Neuronal stem cell (in vitro differentiated cells): ENCODE measurements at regions not wholly inside any gene's neighbourhood (a gene's known extent, or its start where the extent isn't known, plus 50 kb on each side); places are given as distances from the start of the nearest gene placed in this dataset.

Experiments
- DNase-seq: peaks from one replicate; pipeline ENCODE4 v3.0.0-alpha.2; 2013; ENCODE audit warnings: low spot score
- H2AFZ ChIP-seq: one replicate; pipeline ENCODE4 v1.6.1; 2013; ENCODE audit warnings: mild to moderate bottlenecking, low read length, inconsistent platforms
- H2AK5ac ChIP-seq: 2 replicates; pipeline ENCODE4 v1.6.1; 2013; ENCODE audit warnings: low read depth, mild to moderate bottlenecking, inconsistent platforms, low read length, moderate library complexity, mixed read lengths
- H2BK120ac ChIP-seq: 2 replicates; pipeline ENCODE4 v1.6.1; 2013; ENCODE audit warnings: low read depth, mild to moderate bottlenecking, inconsistent platforms, low read length, moderate library complexity, mixed read lengths
- H2BK12ac ChIP-seq: one replicate; pipeline ENCODE4 v1.6.1; 2013; ENCODE audit warnings: low read length, inconsistent platforms
- H2BK15ac ChIP-seq: 2 replicates; pipeline ENCODE4 v1.6.1; 2013; ENCODE audit warnings: mild to moderate bottlenecking, low read length, inconsistent platforms, mixed read lengths
- H2BK5ac ChIP-seq: one replicate; pipeline ENCODE4 v1.6.1; 2013; ENCODE audit warnings: inconsistent platforms, mild to moderate bottlenecking, low read length, moderate library complexity
- H3K14ac ChIP-seq: one replicate; pipeline ENCODE4 v1.6.1; 2013; ENCODE audit warnings: low read length, inconsistent platforms
- H3K18ac ChIP-seq: 2 replicates; pipeline ENCODE4 v1.6.1; 2013; ENCODE audit warnings: low read length, inconsistent platforms
- H3K23ac ChIP-seq: 2 replicates; pipeline ENCODE4 v1.6.1; 2013; ENCODE audit warnings: low read depth, mild to moderate bottlenecking, mixed read lengths, low read length, inconsistent platforms; ENCODE audit not compliant: poor library complexity
- H3K27ac ChIP-seq: replicated peaks from 3 replicates; pipeline ENCODE4 v1.5.1; 2013; ENCODE audit warnings: low read length, inconsistent platforms
- H3K27me3 ChIP-seq, 3 experiments: 2 replicates each; pipeline ENCODE4 v1.6.1; 2013; ENCODE audit warnings: low read length in 3 of 3, mild to moderate bottlenecking in 2 of 3, inconsistent platforms in 1 of 3, low read depth in 1 of 3, mixed read lengths in 1 of 3, moderate library complexity in 1 of 3; ENCODE audit not compliant: control insufficient read depth in 3 of 3, insufficient read depth in 3 of 3
- H3K36me3 ChIP-seq, 2 donors: replicated peaks in 1 of 2; 2 replicates each; pipeline ENCODE4 v1.6.1; 2013; ENCODE audit warnings: low read length in 2 of 2; ENCODE audit not compliant: control insufficient read depth in 2 of 2, insufficient read depth in 2 of 2
- H3K4ac ChIP-seq: 2 replicates; pipeline ENCODE4 v1.6.1; 2013; ENCODE audit warnings: inconsistent platforms, mild to moderate bottlenecking, low read length, moderate library complexity
- H3K4me1 ChIP-seq, 2 donors: 1 replicate in 1 of 2; 2 replicates in 1 of 2; pipeline ENCODE4 v1.6.1; 2013; ENCODE audit warnings: low read length in 2 of 2, low read depth in 1 of 2; ENCODE audit not compliant: control insufficient read depth in 2 of 2, insufficient read depth in 1 of 2
- H3K4me2 ChIP-seq: one replicate; pipeline ENCODE4 v1.6.1; 2013; ENCODE audit warnings: mild to moderate bottlenecking, low read length, inconsistent platforms; ENCODE audit not compliant: insufficient read depth, poor library complexity, severe bottlenecking
- H3K4me3 ChIP-seq, 2 donors: 2 replicates each; pipeline ENCODE4 v1.5.1; 2013; ENCODE audit warnings: low read length in 2 of 2, mild to moderate bottlenecking in 2 of 2, inconsistent platforms in 1 of 2, moderate library complexity in 1 of 2
- H3K79me1 ChIP-seq: one replicate; pipeline ENCODE4 v1.6.1; 2013; ENCODE audit warnings: low read depth, mild to moderate bottlenecking, inconsistent platforms, low read length, moderate library complexity
- H3K9ac ChIP-seq: one replicate; pipeline ENCODE4 v1.6.1; 2013; ENCODE audit warnings: mild to moderate bottlenecking, low read depth, low read length, inconsistent platforms; ENCODE audit not compliant: poor library complexity
- H3K9me3 ChIP-seq, 2 donors: replicated peaks in 1 of 2; 2 replicates each; pipeline versions ENCODE3 to v1.6.1; 2013; ENCODE audit warnings: low read length in 2 of 2, mild to moderate bottlenecking in 2 of 2, inconsistent platforms in 1 of 2, low read depth in 1 of 2, mixed read lengths in 1 of 2, moderate library complexity in 1 of 2; ENCODE audit not compliant: control insufficient read depth in 2 of 2, insufficient read depth in 1 of 2
- H4K8ac ChIP-seq: one replicate; pipeline ENCODE4 v1.6.1; 2013; ENCODE audit warnings: low read depth, mild to moderate bottlenecking, inconsistent platforms, low read length, moderate library complexity
- H4K91ac ChIP-seq: one replicate; pipeline ENCODE4 v1.6.1; 2013; ENCODE audit warnings: low read length, low read depth, mild to moderate bottlenecking, inconsistent platforms; ENCODE audit not compliant: poor library complexity
- WGBS, 2 donors: extraction: QIAGEN DNeasy Blood & Tissue Kit; methylation state at CpG; one replicate each; pipeline ENCODE4 v1.1.7; 2013; ENCODE audit warnings: missing lambda C conversion rate in 2 of 2, mixed read lengths in 1 of 2; ENCODE audit not compliant: insufficient read length in 2 of 2, insufficient replicate concordance in 1 of 2; ENCODE audit errors: extremely low coverage in 2 of 2; 5-methylcytosine and 5-hydroxymethylcytosine counted together

- Histone ChIP-seq H3K36me3 (no peaks in the 10 kb centered on the region), H3K4me2 (no peak overlapping the region), H3K4me1 (peaks cover 5 to 8% of the 10 kb centered on the region in 2 donors), H3K18ac (peak overlapping the region; percentile 46), H3K14ac (no peak overlapping the region), H2BK120ac (no peak overlapping the region), H3K27ac (no peak overlapping the region), H2AFZ (no peak overlapping the region), H3K27me3 (peaks cover 0 to 18% (median 0%) of the 10 kb centered on the region in 3 experiments), H3K23ac (no peak overlapping the region), H2AK5ac (no peak overlapping the region), H3K79me1 (no peaks in the 10 kb centered on the region), H2BK5ac (no peak overlapping the region), H4K8ac (no peak overlapping the region), H3K4ac (no peak overlapping the region), H3K9me3 (no peaks in the 10 kb centered on the region), H3K9ac (no peak overlapping the region), H2BK12ac (no peak overlapping the region), H3K4me3 (no peak overlapping the region), H4K91ac (no peak overlapping the region), H2BK15ac (no peak overlapping the region)
- DNase-seq: no peak
- WGBS, 2 donors: no CpG with 5 or more reads among the region's 8 CpGs
Measured at GRCh38 chr6:125445054-125445453, 143.3 kb upstream of the HDDC2 start.

- H3K4me1 ChIP-seq: peaks cover 5 to 8% of the 10 kb centered on the region in 2 donors
- no peak overlapping the region for H3K4me2 ChIP-seq
- H3K23ac ChIP-seq: no peak overlapping the region
- no peak overlapping the region for H3K9ac ChIP-seq
- no peak overlapping the region for H3K18ac ChIP-seq
- no peak overlapping the region for H3K4me3 ChIP-seq
- H3K14ac ChIP-seq: no peak overlapping the region
- no peak overlapping the region for H2AK5ac ChIP-seq
- no peak overlapping the region for H2AFZ ChIP-seq
- H4K91ac ChIP-seq: no peak overlapping the region
- H2BK5ac ChIP-seq: no peak overlapping the region
- no peak overlapping the region for H2BK15ac ChIP-seq
- H3K79me1 ChIP-seq: no peaks in the 10 kb centered on the region
- WGBS, 2 donors: no CpG with 5 or more reads among the region's 5 CpGs
- H3K4ac ChIP-seq: no peak overlapping the region
- H3K27me3 ChIP-seq: peaks cover 0 to 18% (median 0%) of the 10 kb centered on the region in 3 experiments
- H2BK12ac ChIP-seq: no peak overlapping the region
- no peak overlapping the region for H4K8ac ChIP-seq
- no peak for DNase-seq
- no peak overlapping the region for H2BK120ac ChIP-seq
- no peak overlapping the region for H3K27ac ChIP-seq
- no peaks in the 10 kb centered on the region for H3K36me3 ChIP-seq
- no peaks in the 10 kb centered on the region for H3K9me3 ChIP-seq
Measured at GRCh38 chr6:125446011-125446410, 144.2 kb upstream of the HDDC2 start.

GRCh38 chr6:125451750-125452149 lies 150.0 kb upstream of the HDDC2 start:
- no peak overlapping the region for H2BK120ac ChIP-seq
- no peak overlapping the region for H3K14ac ChIP-seq
- peaks cover 0 to 6% of the 10 kb centered on the region in 2 donors for H3K9me3 ChIP-seq
- H3K4me1 ChIP-seq: no peaks in the 10 kb centered on the region
- H2BK15ac ChIP-seq: no peak overlapping the region
- DNase-seq: no peak
- H3K79me1 ChIP-seq: no peaks in the 10 kb centered on the region
- H3K27ac ChIP-seq: no peak overlapping the region
- no peak overlapping the region for H3K4me2 ChIP-seq
- no peak overlapping the region for H4K8ac ChIP-seq
- H4K91ac ChIP-seq: no peak overlapping the region
- no peak overlapping the region for H3K23ac ChIP-seq
- no peak overlapping the region for H3K4ac ChIP-seq
- no peak overlapping the region for H3K9ac ChIP-seq
- no peaks in the 10 kb centered on the region for H3K36me3 ChIP-seq
- H2AFZ ChIP-seq: no peak overlapping the region
- no peak overlapping the region for H3K18ac ChIP-seq
- H2BK5ac ChIP-seq: no peak overlapping the region
- no peak overlapping the region for H2BK12ac ChIP-seq
- WGBS, 2 donors: no CpG with 5 or more reads among the region's 2 CpGs
- no peak overlapping the region for H2AK5ac ChIP-seq
- no peak overlapping the region for H3K4me3 ChIP-seq
- peaks cover 0 to under 1% (median 0%) of the 10 kb centered on the region in 3 experiments for H3K27me3 ChIP-seq

- Histone ChIP-seq H3K9ac (no peak overlapping the region), H3K4me2 (no peak overlapping the region), H3K27me3 (no peaks in the 10 kb centered on the region), H2BK120ac (no peak overlapping the region), H4K8ac (no peak overlapping the region), H3K36me3 (no peaks in the 10 kb centered on the region), H3K9me3 (peaks cover 0 to 6% of the 10 kb centered on the region in 2 donors), H2AK5ac (no peak overlapping the region), H2AFZ (no peak overlapping the region), H2BK12ac (no peak overlapping the region), H3K79me1 (no peaks in the 10 kb centered on the region), H3K27ac (no peak overlapping the region), H3K4ac (no peak overlapping the region), H4K91ac (no peak overlapping the region), H3K23ac (no peak overlapping the region), H2BK5ac (no peak overlapping the region), H3K4me1 (no peaks in the 10 kb centered on the region), H3K4me3 (no peak overlapping the region), H2BK15ac (no peak overlapping the region), H3K14ac (no peak overlapping the region), H3K18ac (no peak overlapping the region)
- WGBS, 2 donors: no CpG with 5 or more reads among the region's 4 CpGs
- no peak for DNase-seq
Measured at GRCh38 chr6:125453516-125453915, 151.7 kb upstream of the HDDC2 start.
